Prostate gland (tissue), 1 donor: ENCODE measurements at regions not wholly inside any gene's neighbourhood (a gene's known extent, or its start where the extent isn't known, plus 50 kb on each side); places are given as distances from the start of the nearest gene placed in this dataset.

Source experiments
- POLR2A ChIP-seq: fragments of 450-650 bp; IDR thresholded peaks from one replicate; pipeline ENCODE4 v1.6.1; 2016; ENCODE audit warnings: antibody characterized with exemption, mild to moderate bottlenecking
- POLR2AphosphoS5 ChIP-seq: sonication (generic); formaldehyde crosslinking; IDR thresholded peaks from one replicate; pipeline ENCODE4 v1.6.1; 2017; ENCODE audit warnings: antibody characterized with exemption

GRCh38 chr5:174411479-174411819, 312.9 kb upstream of the MSX2 start:
- TF ChIP-seq POLR2A: no peak
- no peak for TF ChIP-seq POLR2AphosphoS5
